M059J (cell line): ENCODE measurements at regions not wholly inside any gene's neighbourhood (a gene's known extent, or its start where the extent isn't known, plus 50 kb on each side); places are given as distances from the start of the nearest gene placed in this dataset.
A peak's percentile ranks its signal among the peaks of the same experiment; 100 is the strongest.

Experiments
- DNase-seq: peaks from one replicate; pipeline ENCODE4 v3.0.0-alpha.2; 2012; ENCODE audit warnings: low read depth

DNA sequence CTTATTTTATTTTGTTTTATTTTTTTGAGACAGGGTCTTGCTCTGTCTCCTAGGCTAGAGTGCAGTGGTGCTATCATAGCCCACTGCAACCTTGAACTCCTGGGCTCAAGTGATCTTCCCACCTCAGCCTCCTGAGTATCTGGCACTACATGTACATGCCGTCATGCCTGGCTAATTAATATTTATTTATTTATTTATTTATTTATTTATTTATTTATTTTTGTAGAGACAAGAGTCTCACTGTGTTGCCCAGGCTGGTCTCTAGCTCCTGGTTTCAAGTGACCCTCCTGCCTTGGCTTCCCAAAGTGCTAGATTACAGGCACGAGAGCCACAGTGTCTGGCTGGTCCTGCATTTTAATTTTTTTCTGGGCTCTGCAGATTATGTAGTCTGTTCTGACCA lies 84.9 kb upstream of the BCOR start:
- no peak for DNase-seq

GRCh38 chrX:40182095-40182494 lies 84.3 kb upstream of the BCOR start:
- DNase-seq = no peak

DNA sequence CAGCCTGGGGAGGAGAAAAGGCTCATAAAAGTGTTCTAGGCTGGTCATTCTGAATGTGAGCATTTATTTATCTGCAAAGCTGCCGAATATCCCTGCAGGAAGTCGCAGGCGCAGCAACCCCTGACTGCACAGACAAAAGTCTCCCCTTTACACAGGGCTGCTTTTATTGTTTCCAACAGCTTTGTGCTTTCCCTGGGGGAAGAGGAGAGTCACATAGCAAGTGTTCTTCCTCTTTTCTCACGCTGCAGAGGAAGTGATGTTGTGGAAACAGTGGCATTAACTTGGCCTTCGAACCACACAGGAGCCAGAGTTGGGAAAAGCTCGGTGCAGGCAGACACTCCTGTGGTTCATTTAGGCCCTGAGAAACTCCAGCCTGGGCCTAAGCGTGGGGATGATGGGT lies 81.5 kb upstream of the BCOR start:
- no peak for DNase-seq

DNA sequence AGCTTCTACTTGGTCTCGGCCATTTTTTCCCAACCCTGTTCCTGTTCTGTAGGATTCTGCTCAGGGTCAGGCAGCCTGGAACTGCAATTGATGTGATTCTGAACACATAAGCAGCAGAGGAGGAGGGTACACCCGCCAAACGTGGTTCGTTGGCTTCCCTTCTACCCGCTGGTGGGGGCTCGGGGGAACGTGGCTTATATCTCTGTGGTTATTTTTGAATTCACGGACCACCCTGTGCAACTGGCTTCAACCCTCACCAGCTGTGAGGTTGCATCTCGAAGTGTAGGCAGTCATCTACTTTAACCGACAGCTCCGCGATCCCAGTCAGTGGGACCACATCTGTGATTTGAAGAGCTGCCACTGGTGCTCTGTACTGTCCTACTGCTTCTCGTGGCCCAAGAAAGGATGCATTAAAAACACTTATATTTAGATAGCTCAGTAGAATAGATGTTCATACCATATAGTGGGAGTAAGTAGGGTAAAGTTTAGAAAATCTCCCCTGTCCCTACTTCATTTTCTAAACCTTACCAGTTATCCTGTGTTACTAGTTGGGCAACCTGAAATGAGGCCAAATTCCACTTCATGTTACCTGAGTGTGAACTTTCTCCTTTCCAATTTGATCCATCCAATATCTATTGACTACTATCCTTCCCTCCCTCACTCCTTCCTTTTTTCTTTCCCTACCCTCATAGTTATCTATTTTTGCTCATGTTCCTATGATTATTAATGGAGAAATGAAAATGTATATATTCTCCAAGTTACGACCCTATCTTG lies 80.4 kb upstream of the BCOR start:
- no peak for DNase-seq

DNA sequence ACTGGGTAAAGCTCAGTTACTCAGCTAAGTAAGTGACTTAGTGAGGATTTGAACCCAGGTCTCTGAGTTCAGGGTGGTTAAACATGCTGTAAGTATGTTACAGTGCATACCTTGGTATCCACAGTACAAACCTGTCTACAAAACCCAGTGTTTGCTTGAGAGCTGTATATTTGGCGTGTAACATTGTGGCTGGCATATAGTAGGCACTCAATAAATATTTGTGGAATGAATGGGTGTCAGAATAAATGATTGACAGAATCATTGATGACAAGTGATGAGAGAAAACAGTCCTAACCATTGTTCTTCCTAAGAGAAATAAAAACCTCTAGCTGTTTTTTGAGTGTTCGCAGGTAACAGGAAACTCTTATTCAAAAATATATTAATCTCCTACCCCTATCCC lies 79.7 kb upstream of the BCOR start:
- DNase-seq = no peak

- no peak for DNase-seq
These were observed 79.3 kb upstream of the BCOR start for GRCh38 chrX:40177117-40177430.

DNA sequence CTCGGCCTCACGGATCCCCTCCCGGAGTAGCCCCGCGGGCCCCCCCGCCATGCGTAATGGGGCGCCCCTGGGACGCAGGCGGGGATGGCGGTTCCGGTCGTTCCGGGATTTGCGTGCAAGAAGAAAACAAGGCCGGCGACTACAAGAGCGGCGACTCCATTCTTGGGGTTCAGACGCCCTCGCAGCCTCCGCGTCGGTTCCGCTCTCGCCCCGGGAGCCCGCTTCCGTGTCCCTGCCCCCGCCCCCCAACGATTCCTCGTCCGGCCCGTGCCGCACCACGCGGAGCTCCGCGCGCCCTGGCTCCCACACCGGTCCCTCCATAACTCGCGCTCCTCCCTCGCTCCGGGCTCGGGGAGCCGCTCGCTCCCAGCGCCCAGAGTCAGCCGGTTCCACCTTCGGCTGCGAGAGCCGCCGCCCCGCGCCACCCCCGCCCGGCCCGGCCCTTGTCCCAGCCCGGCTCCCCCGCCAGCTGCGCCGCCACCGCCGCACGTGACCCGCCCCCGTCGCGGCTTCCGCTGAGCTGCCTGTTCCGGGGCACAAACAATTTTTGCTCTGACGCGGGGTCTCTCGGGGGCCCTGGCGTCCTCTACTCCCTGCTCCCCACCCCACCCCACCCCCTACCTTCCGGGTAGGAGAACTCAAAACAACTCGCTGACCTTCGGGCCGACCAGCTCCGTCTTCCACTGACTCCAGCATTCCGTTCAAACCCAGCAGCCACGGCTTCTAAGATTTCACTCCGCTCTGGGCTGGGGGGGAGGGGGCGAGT lies 78.8 kb upstream of the BCOR start:
- peak; percentile 47 for DNase-seq

DNA sequence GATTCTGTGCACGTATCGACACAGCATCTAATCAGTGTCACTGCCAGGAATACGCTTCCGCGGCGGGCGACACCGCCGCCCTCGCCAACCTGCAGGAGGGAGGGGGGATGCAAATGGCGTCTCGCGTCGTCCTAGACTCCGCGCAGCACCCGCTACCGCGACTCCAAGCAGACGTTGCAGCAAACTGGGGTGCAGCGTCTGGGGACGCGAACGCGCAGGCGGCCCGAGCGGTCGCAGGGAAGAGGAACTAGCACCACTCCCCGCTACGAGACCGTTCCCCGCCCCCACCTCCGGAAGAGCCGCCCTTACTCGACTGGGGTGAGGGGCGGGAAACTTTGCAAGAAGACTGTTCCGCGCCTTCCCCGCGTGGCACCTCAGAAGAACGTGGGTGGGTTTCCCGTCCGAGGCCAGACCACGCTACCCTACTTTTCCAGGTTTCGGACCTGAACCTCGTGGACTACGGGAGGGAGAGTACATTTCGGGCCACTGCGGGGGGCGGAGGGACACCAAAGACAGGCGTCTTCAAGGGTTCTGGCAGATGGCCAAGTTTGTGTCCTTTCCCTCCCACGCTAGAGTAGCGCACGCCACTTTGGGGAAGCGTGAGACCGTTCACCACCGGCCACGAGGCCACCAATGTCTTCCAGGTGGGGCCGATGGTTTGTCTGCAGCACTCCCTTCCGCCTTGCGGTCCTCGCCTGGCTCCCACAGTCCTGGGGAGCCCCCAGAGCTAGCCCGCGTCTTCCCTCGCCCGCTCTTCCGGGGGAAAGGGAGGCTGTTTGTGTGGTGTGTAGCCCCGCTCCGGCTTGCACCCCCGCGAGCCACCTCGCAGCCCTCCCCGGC lies 78.0 kb upstream of the BCOR start:
- peak; percentile 82 for DNase-seq

- peak; percentile 64 for DNase-seq
These were observed 77.2 kb upstream of the BCOR start for GRCh38 chrX:40174854-40175510.

DNA sequence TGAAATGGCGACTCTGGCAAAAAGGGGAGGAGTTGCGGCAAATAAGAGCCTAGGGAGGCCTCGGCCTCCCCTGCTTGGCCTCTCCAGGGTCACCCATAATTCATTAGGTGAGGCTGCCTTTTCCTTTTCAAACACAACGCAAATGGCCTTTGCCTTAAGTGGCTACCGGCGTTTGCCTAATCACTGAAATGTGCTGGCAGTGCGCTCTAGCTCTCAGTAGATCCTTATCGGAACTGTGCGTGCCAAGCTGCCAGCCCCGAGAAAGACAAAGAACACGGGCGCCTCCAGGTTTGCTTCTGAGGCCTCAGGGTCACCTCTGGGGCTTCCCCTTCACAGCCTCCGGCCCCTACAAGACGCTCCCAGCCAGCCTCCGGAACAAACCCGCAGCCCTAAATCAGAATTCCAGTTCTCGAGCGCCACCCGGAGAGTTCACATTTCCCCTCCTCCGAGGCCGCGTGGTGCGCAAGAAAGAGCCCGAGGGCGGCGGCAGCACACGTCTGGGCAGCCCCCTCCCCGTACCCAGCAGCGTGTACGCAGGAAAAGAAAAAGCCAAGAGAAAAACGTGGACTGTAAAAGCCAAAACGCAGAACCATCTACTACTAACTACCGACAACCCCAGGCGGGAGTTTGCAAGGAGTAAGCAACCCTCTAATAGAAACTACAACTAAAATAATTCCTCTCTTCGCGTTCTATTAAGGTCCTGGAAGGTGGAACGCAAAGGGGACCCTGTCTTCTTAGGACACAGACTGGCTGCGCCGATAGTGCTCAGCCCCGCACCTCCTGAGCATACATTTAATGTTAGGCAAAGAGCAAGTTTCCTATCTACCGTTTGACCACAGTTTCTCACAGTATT lies 76.5 kb upstream of the BCOR start:
- DNase-seq = no peak

GRCh38 chrX:40173143-40174000 lies 75.6 kb upstream of the BCOR start:
- no peak for DNase-seq

DNA sequence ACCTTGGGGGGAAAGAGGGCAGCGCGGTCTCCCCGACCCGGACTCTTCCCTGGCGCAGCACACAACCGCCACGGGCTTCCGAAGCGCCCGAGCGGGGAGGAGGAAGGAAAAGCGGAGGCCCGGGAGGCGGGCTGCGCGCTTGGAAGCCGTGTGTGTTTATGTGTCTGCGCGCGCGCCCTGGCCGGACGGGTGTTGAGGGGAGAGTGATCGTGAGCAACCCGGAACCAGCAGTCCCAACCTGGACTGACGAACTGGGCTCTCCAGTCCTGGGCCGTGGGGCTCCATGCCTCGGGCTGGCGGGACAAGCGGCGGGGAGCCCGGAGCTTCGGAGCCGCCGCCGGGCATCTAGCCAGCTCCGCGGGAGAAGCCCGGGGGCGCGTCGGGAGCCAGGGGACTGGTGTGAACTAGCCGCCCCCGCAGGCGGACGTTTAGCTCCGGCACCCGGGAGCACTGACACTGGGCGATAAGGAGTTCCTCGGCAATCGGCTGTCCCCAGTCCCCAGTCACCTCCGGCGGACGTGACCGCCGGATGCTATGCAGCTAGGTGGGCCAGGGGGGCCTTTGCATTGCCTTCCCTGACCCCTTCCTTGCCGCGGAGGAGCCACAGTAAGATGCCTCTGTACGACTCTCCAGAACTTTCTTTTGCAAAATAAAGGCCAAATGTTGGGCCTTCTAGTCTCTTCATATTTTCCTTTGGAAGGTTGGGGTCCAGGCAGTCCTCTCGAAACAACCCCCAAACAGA lies 74.8 kb upstream of the BCOR start:
- no peak for DNase-seq

- peak; percentile 68 for DNase-seq
These were observed 74.0 kb upstream of the BCOR start for GRCh38 chrX:40171513-40172400.

DNA sequence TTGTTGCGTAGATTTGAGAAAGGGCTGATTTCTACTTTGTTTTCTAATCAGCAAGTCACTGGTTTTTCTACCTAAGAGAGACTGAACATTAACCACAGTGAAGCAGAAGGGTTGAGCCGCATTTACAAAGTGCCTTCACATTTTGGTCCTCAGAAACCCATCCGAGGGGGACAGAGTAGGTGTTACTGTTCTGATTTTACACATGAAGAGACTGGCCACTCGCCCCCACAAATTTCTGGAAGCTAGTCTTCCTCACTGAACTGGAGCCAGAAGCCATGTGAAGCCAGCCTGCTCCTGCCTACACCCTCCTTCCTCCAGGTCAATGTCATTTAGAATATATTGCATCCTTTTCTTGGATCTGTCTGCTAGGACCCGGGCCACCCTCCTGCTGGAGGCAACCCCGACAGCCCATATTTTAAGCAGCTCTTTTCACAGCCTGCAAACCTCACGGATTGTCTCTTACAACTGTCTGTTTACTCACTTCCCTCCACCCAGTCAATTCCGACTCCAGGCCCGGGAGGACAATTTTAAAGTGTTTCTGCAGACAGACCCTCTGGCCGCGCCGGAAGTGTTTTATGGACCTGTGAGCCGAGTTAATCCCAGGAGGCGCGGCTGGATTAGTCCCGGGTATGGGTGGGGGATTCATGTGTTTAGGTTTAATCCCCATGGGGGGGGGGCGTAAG lies 73.2 kb upstream of the BCOR start:
- no peak for DNase-seq

GRCh38 chrX:40169193-40170101 lies 71.7 kb upstream of the BCOR start:
- DNase-seq = no peak

- no peak for DNase-seq
These were observed 70.8 kb upstream of the BCOR start for GRCh38 chrX:40168480-40169011.
